ENCODE measurements at regions not wholly inside any gene's neighbourhood (a gene's known extent, or its start where the extent isn't known, plus 50 kb on each side); places are given as distances from the start of the nearest gene placed in this dataset.

GRCh38 chr5:18798058-18798457, 1163.8 kb downstream of the TAF11L14 start (continued):
- no peak for TF ChIP-seq CTCF (IDR thresholded peaks at IDR 0.05; ENCODE audit: control extremely low read depth in 1 of 3, insufficient read depth in 1 of 3, low read depth in 1 of 3, low read length in 3 of 3)
- peak; percentile 77 for TF ChIP-seq MAX (IDR thresholded peaks at IDR 0.05)
- peak; percentile 16; the same call in 1 of the 2 replicates for TF ChIP-seq SRF (IDR thresholded peaks at IDR 0.05; ENCODE audit: low read depth, low read length)
- TF ChIP-seq TCF12 (IDR thresholded peaks at IDR 0.05; ENCODE audit: low read depth, low read length) = no peak

Measured in H1 (cell line).